Gastroesophageal sphincter (tissue), 4 donors: ENCODE measurements at regions not wholly inside any gene's neighbourhood (a gene's known extent, or its start where the extent isn't known, plus 50 kb on each side); places are given as distances from the start of the nearest gene placed in this dataset.

Source experiments
- ATAC-seq: fragments of 150-250 bp; one replicate; pipeline ENCODE4 v1.9.1; 2016; ENCODE audit warnings: mild to moderate bottlenecking, moderate library complexity
- H3K27ac ChIP-seq, 4 donors: fragments of 200-600 bp; sonication (generic) in 3 of 4; 1 replicate in 3 of 4; 2 replicates in 1 of 4; pipeline ENCODE4 v1.5.1; 2016 to 2019
- H3K27me3 ChIP-seq: fragments of 200-600 bp; sonication (generic); one replicate; pipeline ENCODE4 v1.5.1; 2019
- H3K36me3 ChIP-seq, 2 donors: fragments of 200-600 bp; sonication (generic); one replicate each; pipeline ENCODE4 v1.5.1; 2019; ENCODE audit warnings: control low read depth in 1 of 2
- H3K4me1 ChIP-seq, 3 donors: fragments of 200-600 bp; sonication (generic); 1 replicate in 2 of 3; 2 replicates in 1 of 3; pipeline ENCODE4 v1.5.1; 2016 to 2019; ENCODE audit warnings: control low read depth in 2 of 3
- H3K4me3 ChIP-seq, 2 donors: fragments of 200-600 bp; sonication (generic); one replicate each; pipeline ENCODE4 v1.5.1; 2019; ENCODE audit warnings: mild to moderate bottlenecking in 1 of 2, moderate library complexity in 1 of 2
- H3K9me3 ChIP-seq, 3 donors: fragments of 200-600 bp; sonication (generic); one replicate each; pipeline ENCODE4 v1.5.1; 2017 to 2019; ENCODE audit warnings: control low read depth in 2 of 3
- EP300 ChIP-seq: sonication (generic); formaldehyde crosslinking; IDR thresholded peaks from one replicate; pipeline ENCODE4 v1.6.1; 2017; ENCODE audit warnings: antibody characterized with exemption, mild to moderate bottlenecking
- POLR2A ChIP-seq, 2 donors: fragments of 450-650 bp; IDR thresholded peaks; one replicate each; pipeline ENCODE4 v1.6.1; 2017; ENCODE audit warnings: antibody characterized with exemption in 2 of 2, mild to moderate bottlenecking in 2 of 2, moderate library complexity in 1 of 2
- POLR2AphosphoS5 ChIP-seq: sonication (generic); formaldehyde crosslinking; IDR thresholded peaks from one replicate; pipeline ENCODE4 v1.6.1; 2017; ENCODE audit warnings: antibody characterized with exemption
- WGBS, 2 donors: methylation state at CpG; one replicate each; pipeline ENCODE4 v1.1.5; 2018; ENCODE audit warnings: low coverage in 1 of 2; 5-methylcytosine and 5-hydroxymethylcytosine counted together
- TF ChIP-seq, protein P1 (sequence below), 4 experiments: fragments of 200-600 bp in 2 of 4; fragments of 450-650 bp in 2 of 4; sonication (generic) in 1 of 4; IDR thresholded peaks; one replicate each; pipeline ENCODE4 v1.5.1; 2017 to 2019; ENCODE audit warnings: antibody characterized with exemption in 4 of 4, mild to moderate bottlenecking in 2 of 4, moderate library complexity in 2 of 4

DNA sequence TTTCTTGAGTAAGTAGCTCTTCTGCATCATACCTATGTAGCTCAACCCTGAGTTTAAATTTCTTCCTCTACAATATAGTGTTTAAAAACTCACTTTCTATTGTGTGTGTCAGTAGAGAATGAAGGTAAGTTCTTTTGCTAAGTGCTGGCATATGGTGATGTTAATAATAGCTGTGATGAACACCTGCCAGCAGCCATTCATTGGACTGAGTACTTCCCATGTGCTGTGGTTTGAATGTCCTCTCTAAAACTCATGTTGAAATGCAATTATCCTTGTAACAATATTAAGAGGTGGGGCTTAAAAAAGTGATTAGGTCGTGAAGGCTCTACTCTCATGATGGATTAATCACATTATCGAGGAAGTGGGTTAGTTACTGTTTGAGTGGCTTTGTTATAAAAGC is 645.2 kb upstream of the RGMB start:
- no peaks in the 10 kb centered on the region for H3K27me3 ChIP-seq
- no peak overlapping the region for H3K27ac ChIP-seq
- 79 to 86% methylated on average over 2 of the region's 2 CpGs for WGBS, 2 donors
- H3K9me3 ChIP-seq = no peaks in the 10 kb centered on the region
- H3K4me3 ChIP-seq = no peak overlapping the region
- ATAC-seq = no peak
- no peaks in the 10 kb centered on the region for H3K4me1 ChIP-seq
- TF ChIP-seq POLR2AphosphoS5 (no peak), POLR2A (IDR thresholded peaks at IDR 0.05) (no peak), EP300 (no peak)
- TF ChIP-seq, protein P1, sequence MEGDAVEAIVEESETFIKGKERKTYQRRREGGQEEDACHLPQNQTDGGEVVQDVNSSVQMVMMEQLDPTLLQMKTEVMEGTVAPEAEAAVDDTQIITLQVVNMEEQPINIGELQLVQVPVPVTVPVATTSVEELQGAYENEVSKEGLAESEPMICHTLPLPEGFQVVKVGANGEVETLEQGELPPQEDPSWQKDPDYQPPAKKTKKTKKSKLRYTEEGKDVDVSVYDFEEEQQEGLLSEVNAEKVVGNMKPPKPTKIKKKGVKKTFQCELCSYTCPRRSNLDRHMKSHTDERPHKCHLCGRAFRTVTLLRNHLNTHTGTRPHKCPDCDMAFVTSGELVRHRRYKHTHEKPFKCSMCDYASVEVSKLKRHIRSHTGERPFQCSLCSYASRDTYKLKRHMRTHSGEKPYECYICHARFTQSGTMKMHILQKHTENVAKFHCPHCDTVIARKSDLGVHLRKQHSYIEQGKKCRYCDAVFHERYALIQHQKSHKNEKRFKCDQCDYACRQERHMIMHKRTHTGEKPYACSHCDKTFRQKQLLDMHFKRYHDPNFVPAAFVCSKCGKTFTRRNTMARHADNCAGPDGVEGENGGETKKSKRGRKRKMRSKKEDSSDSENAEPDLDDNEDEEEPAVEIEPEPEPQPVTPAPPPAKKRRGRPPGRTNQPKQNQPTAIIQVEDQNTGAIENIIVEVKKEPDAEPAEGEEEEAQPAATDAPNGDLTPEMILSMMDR (IDR thresholded peaks at IDR 0.05) = no peak
- no peaks in the 10 kb centered on the region for H3K36me3 ChIP-seq

DNA sequence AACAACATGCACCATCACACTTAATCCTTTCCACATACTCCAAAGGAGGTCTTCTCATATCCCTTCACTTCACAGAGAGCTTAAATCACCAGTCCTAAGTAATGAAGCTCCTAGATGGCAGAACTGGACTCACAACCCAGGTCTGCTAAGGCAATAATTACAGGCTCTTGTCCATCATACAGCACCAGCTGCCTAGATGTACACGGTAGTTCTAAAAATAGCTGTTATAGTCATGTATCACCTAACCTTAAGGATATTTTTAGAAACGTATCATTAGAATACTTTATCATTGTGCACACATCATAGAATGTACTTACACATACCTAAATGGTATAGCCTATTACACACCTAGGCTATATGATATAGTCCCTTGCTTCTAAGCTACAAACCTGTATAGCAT is 644.6 kb upstream of the RGMB start:
- 76 to 86% methylated on average over 1 to 2 of the region's 2 CpGs for WGBS, 2 donors
- H3K27ac ChIP-seq = no peak overlapping the region
- no peak overlapping the region for H3K4me3 ChIP-seq
- TF ChIP-seq POLR2AphosphoS5 = no peak
- TF ChIP-seq EP300 = no peak
- no peak for TF ChIP-seq POLR2A (IDR thresholded peaks at IDR 0.05)
- TF ChIP-seq, protein P1 (IDR thresholded peaks at IDR 0.05) = no peak
- ATAC-seq = no peak
- no peaks in the 10 kb centered on the region for H3K27me3 ChIP-seq
- no peaks in the 10 kb centered on the region for H3K4me1 ChIP-seq
- H3K36me3 ChIP-seq = no peaks in the 10 kb centered on the region
- no peaks in the 10 kb centered on the region for H3K9me3 ChIP-seq

DNA sequence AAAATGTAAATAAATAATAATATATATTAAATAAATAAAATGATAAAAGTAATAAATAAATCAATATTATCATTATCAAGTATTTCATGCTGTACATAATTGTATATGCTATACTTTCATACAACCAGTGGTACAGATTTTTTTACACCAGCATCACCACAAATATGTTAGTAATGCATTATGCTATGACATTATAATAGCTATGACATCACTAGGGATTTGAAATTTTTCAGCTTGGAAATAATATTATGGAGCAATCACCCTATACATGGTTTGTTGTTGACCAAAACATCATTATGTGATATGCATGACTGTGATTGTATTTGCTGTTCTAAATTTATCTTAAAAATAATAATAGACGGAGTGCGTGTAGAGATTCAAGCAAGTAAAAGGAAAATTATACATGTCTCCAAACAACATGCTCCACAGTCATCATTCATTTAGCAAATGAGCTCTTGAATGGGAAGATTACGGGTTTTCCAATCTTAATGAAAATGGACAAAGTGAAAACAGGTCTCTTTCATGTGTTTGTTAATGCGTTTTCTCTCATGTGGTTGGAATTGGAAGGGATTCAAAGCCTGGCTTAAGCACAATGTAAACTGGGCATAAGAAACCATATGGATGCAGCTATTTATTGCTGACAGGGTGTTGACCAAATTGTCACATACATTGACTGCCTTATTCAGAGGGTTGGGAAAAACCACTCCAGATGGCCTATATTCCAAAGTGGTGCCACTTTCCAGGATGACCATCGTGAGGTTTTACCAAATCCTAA is 643.0 kb upstream of the RGMB start:
- WGBS, 2 donors = 90 to 94% methylated on average over 5 of the region's 5 CpGs

DNA sequence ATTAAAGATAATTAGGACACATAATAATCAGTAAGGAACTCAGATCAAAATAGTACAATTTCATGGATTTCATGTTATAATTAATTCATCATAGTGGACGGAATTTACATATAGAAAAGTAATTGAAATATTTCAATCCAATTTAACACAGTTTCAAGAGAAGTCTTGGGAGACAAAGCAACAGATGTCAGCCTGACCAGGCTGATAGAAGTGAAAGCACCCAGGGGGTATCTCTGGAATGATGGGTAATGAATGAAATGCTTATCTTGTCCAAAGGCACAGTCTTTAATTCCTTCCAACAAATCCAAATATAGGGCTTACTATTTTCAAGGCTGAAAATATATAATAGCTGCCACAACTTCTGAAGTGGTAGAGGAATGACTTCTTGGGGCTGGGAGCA is 629.3 kb upstream of the RGMB start:
- Histone ChIP-seq H3K36me3 (no peaks in the 10 kb centered on the region), H3K27ac (no peak overlapping the region), H3K27me3 (no peaks in the 10 kb centered on the region), H3K4me1 (no peaks in the 10 kb centered on the region), H3K4me3 (no peak overlapping the region), H3K9me3 (no peaks in the 10 kb centered on the region)
- no peak for ATAC-seq
- 96% methylated on average over 1 of the region's 1 CpG; no CpG with 5 or more reads in 1 of the 2 donors for WGBS, 2 donors
- no peak for TF ChIP-seq EP300
- TF ChIP-seq, protein P1 (IDR thresholded peaks at IDR 0.05) = no peak

More for the DNA sequence above, 643.0 kb upstream of the RGMB start:
- Histone ChIP-seq H3K9me3 (no peaks in the 10 kb centered on the region), H3K27ac (no peak overlapping the region), H3K4me3 (no peak overlapping the region), H3K4me1 (no peaks in the 10 kb centered on the region), H3K27me3 (no peaks in the 10 kb centered on the region), H3K36me3 (no peaks in the 10 kb centered on the region)
- no peak for TF ChIP-seq EP300
- no peak for TF ChIP-seq POLR2A (IDR thresholded peaks at IDR 0.05)
- TF ChIP-seq POLR2AphosphoS5 = no peak
- TF ChIP-seq, protein P1 (IDR thresholded peaks at IDR 0.05) = no peak
- ATAC-seq = no peak

DNA sequence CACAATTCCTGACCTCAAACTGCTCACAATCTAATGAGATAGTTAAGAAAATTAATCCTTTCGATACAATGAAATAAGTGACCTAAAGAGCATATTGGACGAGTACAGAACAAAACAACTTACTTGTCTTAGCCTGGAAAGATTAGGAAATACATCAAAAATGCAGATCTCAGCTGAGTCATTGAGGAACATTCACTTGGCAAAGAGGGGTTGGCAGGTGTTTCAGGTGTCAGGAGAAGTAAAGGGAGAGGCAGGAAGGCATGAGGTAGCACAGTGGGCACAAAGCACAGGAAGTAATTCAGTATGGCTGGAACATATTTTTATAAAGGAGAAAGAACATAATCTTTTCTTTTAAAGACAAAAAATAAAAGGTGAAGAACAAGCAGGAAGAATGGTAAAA is 628.8 kb upstream of the RGMB start:
- no peak for ATAC-seq
- H3K27ac ChIP-seq = no peak overlapping the region
- H3K36me3 ChIP-seq = no peaks in the 10 kb centered on the region
- no peak overlapping the region for H3K4me3 ChIP-seq
- 73 to 88% methylated on average over 2 of the region's 2 CpGs for WGBS, 2 donors
- H3K27me3 ChIP-seq = no peaks in the 10 kb centered on the region
- no peak for TF ChIP-seq POLR2AphosphoS5
- TF ChIP-seq POLR2A (IDR thresholded peaks at IDR 0.05) = no peak
- TF ChIP-seq, protein P1 (IDR thresholded peaks at IDR 0.05) = no peak
- TF ChIP-seq EP300 = no peak
- no peaks in the 10 kb centered on the region for H3K4me1 ChIP-seq
- no peaks in the 10 kb centered on the region for H3K9me3 ChIP-seq
